NCI-H146 treated with DMSO at 0.1 percent for 48 hours (cell line): ENCODE measurements at regions not wholly inside any gene's neighbourhood (a gene's known extent, or its start where the extent isn't known, plus 50 kb on each side); places are given as distances from the start of the nearest gene placed in this dataset.
"Not testable (repeated sequence)": the region's sequence is repeated elsewhere in the genome, so short reads cannot be mapped to it uniquely, and the experiment has no call there.

Experiments
- DNase-seq: peaks from one replicate; lab custom pipeline; 2025; ENCODE audit not compliant: unreplicated experiment; lab: John Stamatoyannopoulos, UW

- no peak for DNase-seq
Measured at GRCh38 chr5:126138281-126138931, 284.8 kb upstream of the GRAMD2B start.

- DNase-seq: no peak
Measured at GRCh38 chr5:126139086-126139485, 284.1 kb upstream of the GRAMD2B start.

GRCh38 chr5:126139773-126140172 is 283.4 kb upstream of the GRAMD2B start:
- no peak for DNase-seq

GRCh38 chr5:126143622-126144021 is 279.6 kb upstream of the GRAMD2B start:
- DNase-seq: no peak

- not testable (repeated sequence) for DNase-seq
Measured at GRCh38 chr5:126150319-126150718, 272.9 kb upstream of the GRAMD2B start.

GRCh38 chr5:126155298-126155697 is 267.9 kb upstream of the GRAMD2B start:
- DNase-seq: not testable (repeated sequence)

GRCh38 chr5:126166368-126166767 is 256.8 kb upstream of the GRAMD2B start:
- DNase-seq: no peak

GRCh38 chr5:126168785-126169184 is 254.4 kb upstream of the GRAMD2B start:
- no peak for DNase-seq

- no peak for DNase-seq
Measured at GRCh38 chr5:126171916-126172315, 251.3 kb upstream of the GRAMD2B start.

GRCh38 chr5:126172812-126173211 is 250.4 kb upstream of the GRAMD2B start:
- DNase-seq: no peak

- no peak for DNase-seq
Measured at GRCh38 chr5:126178521-126178920, 244.7 kb upstream of the GRAMD2B start.

- no peak for DNase-seq
Measured at GRCh38 chr5:126182971-126183695, 240.1 kb upstream of the GRAMD2B start.

GRCh38 chr5:126184474-126184873 is 238.7 kb upstream of the GRAMD2B start:
- DNase-seq: no peak

- no peak for DNase-seq
Measured at GRCh38 chr5:126186210-126186609, 237.0 kb upstream of the GRAMD2B start.

- DNase-seq: no peak
Measured at GRCh38 chr5:126188804-126189203, 234.4 kb upstream of the GRAMD2B start.

- DNase-seq: no peak
Measured at GRCh38 chr5:126189231-126189630, 234.0 kb upstream of the GRAMD2B start.

GRCh38 chr5:126189862-126190261 is 233.3 kb upstream of the GRAMD2B start:
- peak; percentile 39 for DNase-seq

GRCh38 chr5:126192226-126192625 is 231.0 kb upstream of the GRAMD2B start:
- DNase-seq: no peak

- DNase-seq: no peak
Measured at GRCh38 chr5:126195410-126196100, 227.7 kb upstream of the GRAMD2B start.

- peak; percentile 90 for DNase-seq
Measured at GRCh38 chr5:126198531-126198930, 224.7 kb upstream of the GRAMD2B start.

- DNase-seq: no peak
Measured at GRCh38 chr5:126199467-126199866, 223.7 kb upstream of the GRAMD2B start.

GRCh38 chr5:126208691-126209090 is 214.5 kb upstream of the GRAMD2B start:
- DNase-seq: no peak
